ACC112 (cell line): ENCODE measurements at regions not wholly inside any gene's neighbourhood (a gene's known extent, or its start where the extent isn't known, plus 50 kb on each side); places are given as distances from the start of the nearest gene placed in this dataset.

Experiments used
- H2AFZ ChIP-seq: fragments of 200-600 bp; sonication (generic); one replicate; pipeline ENCODE4 v1.6.0; 2017; ENCODE audit warnings: antibody characterized with exemption, low read length; ENCODE audit not compliant: unreplicated experiment
- H3K27ac ChIP-seq: fragments of 200-600 bp; sonication (generic); 2 replicates; pipeline ENCODE4 v1.5.1; 2014; ENCODE audit warnings: low read depth, mild to moderate bottlenecking, antibody characterized with exemption, low read length, moderate library complexity
- H3K27me3 ChIP-seq: fragments of 200-600 bp; sonication (generic); 2 replicates; pipeline ENCODE4 v1.6.1; 2014; ENCODE audit warnings: mild to moderate bottlenecking, antibody characterized with exemption, low read length, moderate library complexity, mixed read lengths; ENCODE audit not compliant: insufficient read depth
- H3K36me3 ChIP-seq: fragments of 200-600 bp; sonication (generic); 2 replicates; pipeline ENCODE4 v1.6.1; 2016; ENCODE audit warnings: mild to moderate bottlenecking, antibody characterized with exemption, low read length, moderate library complexity, mixed read lengths; ENCODE audit not compliant: insufficient read depth
- H3K4me1 ChIP-seq: fragments of 200-600 bp; sonication (generic); one replicate; pipeline ENCODE4 v1.6.1; 2016; ENCODE audit warnings: low read length, mixed read lengths; ENCODE audit not compliant: insufficient read depth, unreplicated experiment, control insufficient read depth
- H3K4me3 ChIP-seq: fragments of 200-600 bp; sonication (generic); 2 replicates; pipeline ENCODE4 v1.5.1; 2014; ENCODE audit warnings: mild to moderate bottlenecking, low read depth, low read length
- H3K79me2 ChIP-seq: fragments of 200-600 bp; sonication (generic); one replicate; pipeline ENCODE4 v1.6.0; 2016; ENCODE audit warnings: low read length; ENCODE audit not compliant: control insufficient read depth, unreplicated experiment, insufficient read depth

DNA sequence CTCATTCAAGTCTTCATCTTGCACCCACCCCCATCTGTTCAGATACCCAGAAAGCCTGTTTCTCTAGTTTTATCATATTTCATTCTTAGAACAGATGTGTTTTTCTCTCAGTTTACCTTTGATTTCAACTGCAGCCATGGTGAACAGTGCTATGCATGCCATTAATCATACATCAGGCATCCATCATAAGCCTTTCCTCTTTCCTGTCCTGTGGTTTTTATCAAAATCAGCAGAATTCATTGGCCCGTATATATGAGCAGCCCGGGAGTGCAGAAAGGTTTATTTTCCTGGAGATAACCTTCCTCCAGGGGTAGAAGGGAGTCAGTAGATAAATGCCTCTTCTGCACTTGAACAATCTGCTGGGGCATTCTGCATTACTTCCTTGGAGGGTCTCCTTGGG is 65.7 kb downstream of the IL21 start:
- Histone ChIP-seq H3K79me2 (no peaks in the 10 kb centered on the region), H3K27ac (no peak overlapping the region), H3K4me3 (no peak overlapping the region), H3K4me1 (no peaks in the 10 kb centered on the region), H3K27me3 (no peaks in the 10 kb centered on the region), H3K36me3 (no peaks in the 10 kb centered on the region), H2AFZ (no peak overlapping the region)

DNA sequence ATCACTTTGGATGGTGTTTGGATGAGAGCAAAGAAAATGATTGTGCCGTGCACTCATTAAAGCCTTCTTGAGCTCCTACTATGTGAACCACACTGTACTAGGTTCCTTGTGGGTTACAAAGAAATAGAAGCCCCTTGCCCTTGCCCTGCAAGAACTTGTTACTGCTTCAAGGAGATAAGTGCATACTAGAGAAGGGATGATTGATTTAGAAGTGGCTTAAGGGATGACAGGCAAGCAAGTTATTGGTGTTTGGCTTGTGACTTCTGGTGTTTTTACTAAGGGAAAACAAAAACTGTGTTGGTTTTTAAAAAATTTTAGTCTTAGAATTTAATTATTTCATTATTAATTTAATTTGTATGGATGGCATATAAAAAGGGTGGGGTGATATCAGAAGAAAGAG is 67.4 kb downstream of the IL21 start:
- Histone ChIP-seq H3K79me2 (no peaks in the 10 kb centered on the region), H3K4me1 (peaks cover under 1% of the 10 kb centered on the region), H3K36me3 (no peaks in the 10 kb centered on the region), H3K27ac (no peak overlapping the region), H2AFZ (no peak overlapping the region), H3K27me3 (no peaks in the 10 kb centered on the region), H3K4me3 (no peak overlapping the region)

DNA sequence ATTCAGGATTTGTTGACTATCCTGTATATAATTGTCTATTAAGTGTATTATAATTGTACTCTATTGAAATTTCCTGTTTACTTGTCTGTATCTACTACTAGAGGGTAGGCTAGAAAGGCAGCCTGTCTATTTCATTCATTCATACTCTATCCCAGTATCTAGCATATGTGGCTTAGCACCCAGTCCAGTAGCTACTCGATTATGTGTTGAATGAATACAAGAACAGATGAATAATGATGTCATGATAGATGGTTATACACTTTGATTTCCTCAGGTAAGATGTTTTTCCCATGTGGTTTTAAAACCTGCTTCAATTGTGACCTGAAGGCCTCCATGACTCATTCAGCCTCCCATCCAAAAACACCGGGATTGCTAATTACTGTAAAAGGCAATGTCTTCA is 68.0 kb downstream of the IL21 start:
- H3K4me3 ChIP-seq, result no peak overlapping the region
- H2AFZ ChIP-seq, result no peak overlapping the region
- H3K79me2 ChIP-seq, result no peaks in the 10 kb centered on the region
- H3K27me3 ChIP-seq, result no peaks in the 10 kb centered on the region
- no peaks in the 10 kb centered on the region for H3K36me3 ChIP-seq
- H3K4me1 ChIP-seq, result peaks cover 5% of the 10 kb centered on the region
- H3K27ac ChIP-seq, result no peak overlapping the region

DNA sequence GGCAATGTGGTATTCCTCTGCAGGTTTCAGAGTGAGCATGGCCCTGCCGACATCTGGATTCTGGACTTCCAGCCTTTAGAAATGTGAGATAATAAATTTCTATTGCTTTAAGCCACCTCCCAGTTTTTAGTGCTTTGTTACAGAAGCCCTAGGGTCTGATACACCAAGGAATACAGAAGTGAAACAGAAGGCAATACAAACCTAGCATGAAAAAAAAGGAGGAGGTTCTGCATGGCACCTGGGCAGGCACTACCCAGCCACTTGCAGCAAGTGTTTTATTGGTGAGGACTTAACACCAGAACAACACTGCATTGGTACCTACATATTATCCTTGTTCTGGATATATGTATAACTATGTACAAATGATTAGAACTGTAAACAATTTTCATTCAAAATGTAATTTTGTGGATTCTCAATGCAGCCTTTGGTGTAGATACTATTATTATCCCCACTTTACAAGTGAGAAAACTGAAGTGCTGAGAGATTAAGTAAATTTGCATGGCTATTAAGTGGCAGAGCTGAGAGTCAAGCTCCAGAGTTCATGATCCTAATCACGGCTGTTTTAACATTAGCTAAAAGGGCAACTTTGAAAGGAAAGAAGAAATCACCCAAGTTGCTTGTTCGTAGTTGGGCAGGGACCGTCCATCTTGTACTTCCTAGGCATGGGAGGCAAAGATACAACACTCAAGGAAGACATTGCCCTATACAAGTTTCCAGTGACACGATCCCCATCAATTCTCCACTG is 71.8 kb downstream of the IL21 start:
- no peak overlapping the region for H3K27ac ChIP-seq

DNA sequence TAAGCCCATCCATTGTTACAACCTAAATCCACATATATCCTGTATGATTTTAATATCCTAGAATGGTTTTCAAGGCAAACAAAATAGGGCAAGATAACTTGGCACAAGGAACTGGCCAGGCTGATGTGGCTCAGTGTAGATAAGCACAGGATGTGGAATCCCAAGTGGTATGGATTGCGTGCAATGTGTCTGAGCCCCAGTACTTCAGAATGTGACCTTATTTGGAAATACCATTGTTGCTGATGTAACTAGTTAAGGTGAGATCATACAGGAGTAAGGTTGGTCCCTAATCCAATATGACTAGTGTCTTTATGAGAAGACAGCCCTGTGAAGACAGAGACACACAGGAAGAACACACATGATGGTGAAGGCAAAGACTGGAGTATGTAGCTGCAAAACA is 72.4 kb downstream of the IL21 start:
- Histone ChIP-seq H3K4me1 (peaks cover 5% of the 10 kb centered on the region), H3K27me3 (no peaks in the 10 kb centered on the region), H3K27ac (no peak overlapping the region), H2AFZ (no peak overlapping the region), H3K79me2 (no peaks in the 10 kb centered on the region), H3K4me3 (no peak overlapping the region), H3K36me3 (no peaks in the 10 kb centered on the region)

More for the DNA sequence above, 71.8 kb downstream of the IL21 start:
- Histone ChIP-seq H3K4me3 (no peak overlapping the region), H2AFZ (no peak overlapping the region), H3K79me2 (no peaks in the 10 kb centered on the region), H3K36me3 (no peaks in the 10 kb centered on the region), H3K27me3 (no peaks in the 10 kb centered on the region), H3K4me1 (peaks cover 5% of the 10 kb centered on the region)

DNA sequence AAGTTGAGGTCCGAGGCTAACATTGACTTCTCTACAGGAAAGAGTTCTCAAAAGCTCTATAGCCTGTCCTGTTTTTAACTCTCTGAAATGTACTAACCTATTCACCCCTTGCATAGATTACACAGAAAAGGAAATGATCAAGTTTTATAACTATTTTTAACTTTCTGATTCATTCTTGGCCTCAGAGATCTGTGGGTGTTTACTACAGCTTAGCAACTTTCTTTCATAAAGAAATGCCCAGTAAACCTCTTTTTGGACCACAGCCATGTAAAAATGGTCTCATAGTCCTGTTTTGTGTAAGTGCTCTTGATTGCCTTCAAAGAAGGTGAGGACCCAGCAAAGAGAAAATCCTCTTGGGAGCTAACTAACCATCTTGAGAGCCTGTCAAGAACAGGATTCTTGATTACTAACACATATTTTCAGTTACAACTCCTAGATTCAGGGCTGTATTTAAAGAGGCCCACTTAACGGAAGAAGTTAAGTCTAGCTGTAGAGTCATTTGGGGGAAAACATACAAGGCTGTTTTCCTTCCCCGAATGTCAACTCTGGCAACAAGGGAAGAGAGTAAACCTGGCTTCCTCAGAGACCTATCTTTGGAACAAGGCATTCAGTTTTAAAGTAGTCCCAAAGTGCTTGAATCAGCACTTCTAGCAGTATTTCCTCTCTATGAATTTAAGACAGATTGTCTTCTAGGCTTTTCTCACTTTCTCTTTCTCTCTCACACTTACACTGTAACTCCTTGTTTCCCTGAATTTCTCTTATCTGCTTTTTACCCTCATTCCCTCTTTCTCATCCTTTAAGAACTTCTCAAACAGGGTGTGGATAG is 78.2 kb downstream of the IL21 start:
- no peaks in the 10 kb centered on the region for H3K36me3 ChIP-seq
- H3K4me1 ChIP-seq, result peaks cover 9% of the 10 kb centered on the region
- H3K27me3 ChIP-seq, result no peaks in the 10 kb centered on the region
- H2AFZ ChIP-seq, result peak overlapping the region; percentile 15
- H3K4me3 ChIP-seq, result no peak overlapping the region
- H3K27ac ChIP-seq, result peak overlapping the region; percentile 70
- H3K79me2 ChIP-seq, result no peaks in the 10 kb centered on the region

DNA sequence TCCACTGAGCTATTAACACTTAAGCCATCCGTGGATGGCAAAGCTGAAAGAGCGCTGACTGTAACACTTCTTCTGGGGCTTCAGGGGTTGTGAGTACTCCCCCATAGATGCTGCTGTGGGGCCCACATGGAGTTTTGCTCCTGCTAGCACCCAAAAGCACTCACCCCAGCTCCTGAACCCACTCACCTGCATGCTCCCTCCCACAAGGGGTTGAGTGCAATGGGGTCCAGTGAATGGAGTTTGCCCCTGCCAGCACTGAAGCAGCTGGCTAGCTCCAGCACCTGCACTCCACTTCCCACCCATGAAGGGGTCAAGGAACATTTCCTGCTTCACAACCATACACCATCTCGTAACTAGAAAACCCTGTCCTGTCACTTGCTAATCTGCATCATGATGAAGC is 78.9 kb downstream of the IL21 start:
- no peaks in the 10 kb centered on the region for H3K79me2 ChIP-seq
- H3K27ac ChIP-seq, result no peak overlapping the region; the same call in 1 of the 2 replicates
- H3K4me3 ChIP-seq, result no peak overlapping the region
- no peaks in the 10 kb centered on the region for H3K27me3 ChIP-seq
- H2AFZ ChIP-seq, result no peak overlapping the region
- H3K4me1 ChIP-seq, result peaks cover 9% of the 10 kb centered on the region
- no peaks in the 10 kb centered on the region for H3K36me3 ChIP-seq

DNA sequence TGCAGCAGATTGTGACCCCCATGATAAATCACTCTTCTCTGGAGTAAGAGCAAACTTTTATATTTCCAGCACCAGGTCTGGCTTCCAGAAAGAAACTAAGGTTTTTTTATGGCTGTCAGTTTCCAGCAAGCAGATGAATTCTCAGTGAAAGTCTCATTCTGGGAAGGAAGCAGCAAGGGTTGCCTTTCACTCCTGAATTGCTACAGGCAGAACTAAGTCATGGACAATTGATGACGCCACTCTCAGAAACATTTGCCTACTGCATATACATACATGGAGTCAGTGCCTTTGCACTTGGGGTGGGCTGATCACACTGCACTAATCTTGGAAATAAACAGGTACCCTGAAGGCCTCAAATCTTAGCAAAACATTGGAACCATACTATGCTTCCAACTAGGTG is 80.0 kb downstream of the IL21 start:
- H3K36me3 ChIP-seq, result no peaks in the 10 kb centered on the region
- H3K79me2 ChIP-seq, result no peaks in the 10 kb centered on the region
- no peak overlapping the region for H2AFZ ChIP-seq

DNA sequence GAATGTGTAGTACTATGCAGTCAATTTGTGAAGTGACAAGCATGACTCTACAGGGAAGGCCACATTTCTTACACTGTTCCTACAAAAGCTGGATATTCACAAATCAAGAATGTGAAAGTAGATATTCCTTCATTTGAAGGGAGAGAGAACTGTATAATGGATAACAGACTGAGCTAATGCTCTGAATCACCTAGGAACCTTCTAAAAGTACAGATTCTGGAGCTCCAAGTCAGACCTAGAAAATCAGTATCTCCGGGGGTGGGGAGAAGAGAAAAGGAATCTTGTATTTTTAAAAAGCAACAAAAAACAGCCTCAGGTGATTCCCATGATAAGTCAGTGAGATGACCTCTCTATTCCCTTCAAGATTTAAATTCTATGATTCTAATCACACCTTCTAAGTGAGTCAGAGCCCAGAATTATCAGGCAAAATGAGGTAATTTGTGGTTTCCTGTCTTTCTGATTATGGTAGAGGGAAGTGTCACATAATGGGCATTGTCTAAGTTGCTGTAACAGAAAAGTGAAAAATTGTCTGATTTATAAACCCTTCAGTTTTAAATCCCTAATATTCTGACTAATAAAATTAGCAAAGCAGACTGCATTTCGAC is 80.9 kb downstream of the IL21 start:
- Histone ChIP-seq H2AFZ (no peak overlapping the region), H3K79me2 (no peaks in the 10 kb centered on the region), H3K27me3 (no peaks in the 10 kb centered on the region), H3K36me3 (no peaks in the 10 kb centered on the region), H3K27ac (no peak overlapping the region), H3K4me1 (peaks cover 9% of the 10 kb centered on the region), H3K4me3 (no peak overlapping the region)

More for the DNA sequence above, 80.0 kb downstream of the IL21 start:
- no peak overlapping the region for H3K4me3 ChIP-seq
- H3K27me3 ChIP-seq, result no peaks in the 10 kb centered on the region
- H3K4me1 ChIP-seq, result peaks cover 9% of the 10 kb centered on the region
- H3K27ac ChIP-seq, result no peak overlapping the region

DNA sequence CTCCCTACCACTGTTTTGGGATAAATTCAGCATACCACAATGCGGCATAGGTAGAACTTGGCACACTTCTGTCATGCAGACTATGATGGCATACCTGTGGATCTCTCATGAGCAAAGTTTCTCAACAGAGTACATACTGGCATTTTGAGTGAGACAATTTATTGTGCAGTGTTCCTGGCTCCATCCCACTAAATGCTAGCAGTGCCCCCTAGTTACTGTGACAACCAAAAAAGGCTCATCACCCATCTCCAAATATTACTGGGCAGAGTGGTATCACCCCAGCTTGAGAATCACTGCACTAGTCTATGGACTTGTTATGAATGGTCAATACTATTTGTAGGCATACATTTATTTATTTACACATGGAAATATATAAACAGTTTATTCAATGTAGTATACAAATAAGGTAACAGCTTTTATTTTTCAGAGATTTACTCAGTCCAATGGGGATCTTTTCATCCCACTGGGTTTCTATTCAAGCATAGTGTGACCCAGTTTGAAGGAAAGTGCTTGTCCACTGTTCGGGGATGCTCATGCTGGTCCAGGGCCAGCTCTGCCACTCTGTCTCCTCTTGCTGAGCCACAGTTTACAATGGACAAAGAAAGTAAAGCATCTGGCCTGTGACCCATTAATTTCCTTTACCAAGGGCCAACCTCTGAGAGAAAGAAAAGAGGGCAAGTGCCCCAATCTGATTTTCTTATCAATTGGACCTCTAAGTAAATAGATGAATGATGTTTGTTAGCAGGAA is 81.0 kb upstream of the IL2 start:
- H3K27ac ChIP-seq, result no peak overlapping the region
- no peak overlapping the region for H3K4me3 ChIP-seq
- peaks cover 7% of the 10 kb centered on the region for H3K4me1 ChIP-seq
- no peaks in the 10 kb centered on the region for H3K27me3 ChIP-seq
- H3K79me2 ChIP-seq, result no peaks in the 10 kb centered on the region
- H2AFZ ChIP-seq, result no peak overlapping the region
- H3K36me3 ChIP-seq, result no peaks in the 10 kb centered on the region
